ENCODE measurements at regions not wholly inside any gene's neighbourhood (a gene's known extent, or its start where the extent isn't known, plus 50 kb on each side); places are given as distances from the start of the nearest gene placed in this dataset.

DNA sequence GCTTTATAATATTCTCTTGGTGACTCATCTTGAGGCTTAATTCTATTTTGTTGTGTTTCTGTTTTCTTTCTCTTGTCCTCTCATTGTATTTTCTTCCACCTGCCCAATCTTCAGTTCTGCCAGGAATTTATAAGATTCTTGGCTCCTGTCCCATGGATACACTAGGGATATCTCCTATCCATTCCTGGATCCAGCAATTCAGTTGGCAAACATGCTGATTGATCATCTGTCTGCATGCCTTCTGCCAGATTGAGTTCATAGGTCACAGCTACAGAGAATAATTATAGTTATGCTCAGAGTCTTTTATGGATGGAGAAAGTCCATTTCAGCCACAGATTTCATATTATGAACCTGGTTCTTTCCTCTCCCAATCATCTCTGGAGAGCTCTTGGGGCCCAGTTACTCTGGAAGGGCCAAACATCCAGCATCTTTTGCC is 140.4 kb upstream of the MAGI2 start:
- Mint-ChIP-seq H3K27ac (no peak overlapping the region), H3K36me3 (no peaks in the 10 kb centered on the region), H3K27me3 (ENCODE audit: low read depth) (no peaks in the 10 kb centered on the region), H3K9me3 (no peaks in the 10 kb centered on the region), H3K4me1 (no peaks in the 10 kb centered on the region), H3K4me3 (no peak overlapping the region)
- ATAC-seq: no peak
- TF ChIP-seq PRRX2 (CRISPR knock-in tag; IDR thresholded peaks at IDR 0.05): no peak
- no peak for TF ChIP-seq FOXP1 (CRISPR knock-in tag; IDR thresholded peaks at IDR 0.05; ENCODE audit: borderline replicate concordance)
- no peak for TF ChIP-seq GTF2I (CRISPR knock-in tag; conservative IDR thresholded peaks at IDR 0.05)
- no peak for TF ChIP-seq CDX4 (CRISPR knock-in tag; IDR thresholded peaks at IDR 0.05; ENCODE audit: borderline replicate concordance)
- TF ChIP-seq, protein P1, sequence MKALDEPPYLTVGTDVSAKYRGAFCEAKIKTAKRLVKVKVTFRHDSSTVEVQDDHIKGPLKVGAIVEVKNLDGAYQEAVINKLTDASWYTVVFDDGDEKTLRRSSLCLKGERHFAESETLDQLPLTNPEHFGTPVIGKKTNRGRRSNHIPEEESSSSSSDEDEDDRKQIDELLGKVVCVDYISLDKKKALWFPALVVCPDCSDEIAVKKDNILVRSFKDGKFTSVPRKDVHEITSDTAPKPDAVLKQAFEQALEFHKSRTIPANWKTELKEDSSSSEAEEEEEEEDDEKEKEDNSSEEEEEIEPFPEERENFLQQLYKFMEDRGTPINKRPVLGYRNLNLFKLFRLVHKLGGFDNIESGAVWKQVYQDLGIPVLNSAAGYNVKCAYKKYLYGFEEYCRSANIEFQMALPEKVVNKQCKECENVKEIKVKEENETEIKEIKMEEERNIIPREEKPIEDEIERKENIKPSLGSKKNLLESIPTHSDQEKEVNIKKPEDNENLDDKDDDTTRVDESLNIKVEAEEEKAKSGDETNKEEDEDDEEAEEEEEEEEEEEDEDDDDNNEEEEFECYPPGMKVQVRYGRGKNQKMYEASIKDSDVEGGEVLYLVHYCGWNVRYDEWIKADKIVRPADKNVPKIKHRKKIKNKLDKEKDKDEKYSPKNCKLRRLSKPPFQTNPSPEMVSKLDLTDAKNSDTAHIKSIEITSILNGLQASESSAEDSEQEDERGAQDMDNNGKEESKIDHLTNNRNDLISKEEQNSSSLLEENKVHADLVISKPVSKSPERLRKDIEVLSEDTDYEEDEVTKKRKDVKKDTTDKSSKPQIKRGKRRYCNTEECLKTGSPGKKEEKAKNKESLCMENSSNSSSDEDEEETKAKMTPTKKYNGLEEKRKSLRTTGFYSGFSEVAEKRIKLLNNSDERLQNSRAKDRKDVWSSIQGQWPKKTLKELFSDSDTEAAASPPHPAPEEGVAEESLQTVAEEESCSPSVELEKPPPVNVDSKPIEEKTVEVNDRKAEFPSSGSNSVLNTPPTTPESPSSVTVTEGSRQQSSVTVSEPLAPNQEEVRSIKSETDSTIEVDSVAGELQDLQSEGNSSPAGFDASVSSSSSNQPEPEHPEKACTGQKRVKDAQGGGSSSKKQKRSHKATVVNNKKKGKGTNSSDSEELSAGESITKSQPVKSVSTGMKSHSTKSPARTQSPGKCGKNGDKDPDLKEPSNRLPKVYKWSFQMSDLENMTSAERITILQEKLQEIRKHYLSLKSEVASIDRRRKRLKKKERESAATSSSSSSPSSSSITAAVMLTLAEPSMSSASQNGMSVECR (CRISPR knock-in tag; IDR thresholded peaks at IDR 0.05; ENCODE audit: borderline replicate concordance): no peak
- TF ChIP-seq, protein P2, sequence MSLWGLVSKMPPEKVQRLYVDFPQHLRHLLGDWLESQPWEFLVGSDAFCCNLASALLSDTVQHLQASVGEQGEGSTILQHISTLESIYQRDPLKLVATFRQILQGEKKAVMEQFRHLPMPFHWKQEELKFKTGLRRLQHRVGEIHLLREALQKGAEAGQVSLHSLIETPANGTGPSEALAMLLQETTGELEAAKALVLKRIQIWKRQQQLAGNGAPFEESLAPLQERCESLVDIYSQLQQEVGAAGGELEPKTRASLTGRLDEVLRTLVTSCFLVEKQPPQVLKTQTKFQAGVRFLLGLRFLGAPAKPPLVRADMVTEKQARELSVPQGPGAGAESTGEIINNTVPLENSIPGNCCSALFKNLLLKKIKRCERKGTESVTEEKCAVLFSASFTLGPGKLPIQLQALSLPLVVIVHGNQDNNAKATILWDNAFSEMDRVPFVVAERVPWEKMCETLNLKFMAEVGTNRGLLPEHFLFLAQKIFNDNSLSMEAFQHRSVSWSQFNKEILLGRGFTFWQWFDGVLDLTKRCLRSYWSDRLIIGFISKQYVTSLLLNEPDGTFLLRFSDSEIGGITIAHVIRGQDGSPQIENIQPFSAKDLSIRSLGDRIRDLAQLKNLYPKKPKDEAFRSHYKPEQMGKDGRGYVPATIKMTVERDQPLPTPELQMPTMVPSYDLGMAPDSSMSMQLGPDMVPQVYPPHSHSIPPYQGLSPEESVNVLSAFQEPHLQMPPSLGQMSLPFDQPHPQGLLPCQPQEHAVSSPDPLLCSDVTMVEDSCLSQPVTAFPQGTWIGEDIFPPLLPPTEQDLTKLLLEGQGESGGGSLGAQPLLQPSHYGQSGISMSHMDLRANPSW (CRISPR knock-in tag; conservative IDR thresholded peaks at IDR 0.05; ENCODE audit: low read depth): no peak
- no peak for TF ChIP-seq TEAD4 (CRISPR knock-in tag; IDR thresholded peaks at IDR 0.05)
- no peak for TF ChIP-seq ATF2 (CRISPR knock-in tag; IDR thresholded peaks at IDR 0.05; ENCODE audit: borderline replicate concordance, low read depth)
- no peak for TF ChIP-seq ATF3 (CRISPR knock-in tag; conservative IDR thresholded peaks at IDR 0.05)
- TF ChIP-seq, protein P3, sequence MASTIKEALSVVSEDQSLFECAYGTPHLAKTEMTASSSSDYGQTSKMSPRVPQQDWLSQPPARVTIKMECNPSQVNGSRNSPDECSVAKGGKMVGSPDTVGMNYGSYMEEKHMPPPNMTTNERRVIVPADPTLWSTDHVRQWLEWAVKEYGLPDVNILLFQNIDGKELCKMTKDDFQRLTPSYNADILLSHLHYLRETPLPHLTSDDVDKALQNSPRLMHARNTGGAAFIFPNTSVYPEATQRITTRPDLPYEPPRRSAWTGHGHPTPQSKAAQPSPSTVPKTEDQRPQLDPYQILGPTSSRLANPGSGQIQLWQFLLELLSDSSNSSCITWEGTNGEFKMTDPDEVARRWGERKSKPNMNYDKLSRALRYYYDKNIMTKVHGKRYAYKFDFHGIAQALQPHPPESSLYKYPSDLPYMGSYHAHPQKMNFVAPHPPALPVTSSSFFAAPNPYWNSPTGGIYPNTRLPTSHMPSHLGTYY (CRISPR knock-in tag; IDR thresholded peaks at IDR 0.05): no peak
- TF ChIP-seq, protein P4, sequence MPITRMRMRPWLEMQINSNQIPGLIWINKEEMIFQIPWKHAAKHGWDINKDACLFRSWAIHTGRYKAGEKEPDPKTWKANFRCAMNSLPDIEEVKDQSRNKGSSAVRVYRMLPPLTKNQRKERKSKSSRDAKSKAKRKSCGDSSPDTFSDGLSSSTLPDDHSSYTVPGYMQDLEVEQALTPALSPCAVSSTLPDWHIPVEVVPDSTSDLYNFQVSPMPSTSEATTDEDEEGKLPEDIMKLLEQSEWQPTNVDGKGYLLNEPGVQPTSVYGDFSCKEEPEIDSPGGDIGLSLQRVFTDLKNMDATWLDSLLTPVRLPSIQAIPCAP (CRISPR knock-in tag; IDR thresholded peaks at IDR 0.05): no peak
- no peak for TF ChIP-seq ATF6 (CRISPR knock-in tag; IDR thresholded peaks at IDR 0.05)
- no peak for TF ChIP-seq FOXJ3 (CRISPR knock-in tag; IDR thresholded peaks at IDR 0.05; ENCODE audit: borderline replicate concordance)
- TF ChIP-seq, protein P5, sequence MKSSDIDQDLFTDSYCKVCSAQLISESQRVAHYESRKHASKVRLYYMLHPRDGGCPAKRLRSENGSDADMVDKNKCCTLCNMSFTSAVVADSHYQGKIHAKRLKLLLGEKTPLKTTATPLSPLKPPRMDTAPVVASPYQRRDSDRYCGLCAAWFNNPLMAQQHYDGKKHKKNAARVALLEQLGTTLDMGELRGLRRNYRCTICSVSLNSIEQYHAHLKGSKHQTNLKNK (CRISPR knock-in tag; IDR thresholded peaks at IDR 0.05): no peak
- TF ChIP-seq, protein P6, sequence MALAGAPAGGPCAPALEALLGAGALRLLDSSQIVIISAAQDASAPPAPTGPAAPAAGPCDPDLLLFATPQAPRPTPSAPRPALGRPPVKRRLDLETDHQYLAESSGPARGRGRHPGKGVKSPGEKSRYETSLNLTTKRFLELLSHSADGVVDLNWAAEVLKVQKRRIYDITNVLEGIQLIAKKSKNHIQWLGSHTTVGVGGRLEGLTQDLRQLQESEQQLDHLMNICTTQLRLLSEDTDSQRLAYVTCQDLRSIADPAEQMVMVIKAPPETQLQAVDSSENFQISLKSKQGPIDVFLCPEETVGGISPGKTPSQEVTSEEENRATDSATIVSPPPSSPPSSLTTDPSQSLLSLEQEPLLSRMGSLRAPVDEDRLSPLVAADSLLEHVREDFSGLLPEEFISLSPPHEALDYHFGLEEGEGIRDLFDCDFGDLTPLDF (CRISPR knock-in tag; IDR thresholded peaks at IDR 0.05): no peak
- POLR2A ChIA-PET: no interaction called here
- no peak for DNase-seq (ENCODE audit: low spot score)
- CTCF ChIA-PET: no interaction called here
